NB4 (cell line): ENCODE measurements at regions not wholly inside any gene's neighbourhood (a gene's known extent, or its start where the extent isn't known, plus 50 kb on each side); places are given as distances from the start of the nearest gene placed in this dataset.

ENCODE experiments used
- CTCF ChIP-seq: IDR thresholded peaks from one replicate; pipeline ENCODE4 v1.5.1; 2012; ENCODE audit warnings: low read depth, low read length
- MAX ChIP-seq: IDR thresholded peaks from 2 replicates; pipeline ENCODE4 v1.6.1; 2011; ENCODE audit warnings: low read depth, low read length
- MYC ChIP-seq: IDR thresholded peaks from 2 replicates; pipeline ENCODE4 v1.6.1; 2011; ENCODE audit warnings: low read depth, low read length
- POLR2A ChIP-seq: IDR thresholded peaks from 2 replicates; pipeline ENCODE4 v1.6.1; 2011; ENCODE audit warnings: mild to moderate bottlenecking; ENCODE audit not compliant: insufficient read length; ENCODE audit errors: extremely low read depth

- TF ChIP-seq CTCF (no peak), POLR2A (no peak), MAX (no peak), MYC (no peak)
Measured at GRCh38 chr5:86974955-86975354, 292.7 kb upstream of the RASA1 start.
